HepG2 (cell line): ENCODE measurements at regions not wholly inside any gene's neighbourhood (a gene's known extent, or its start where the extent isn't known, plus 50 kb on each side); places are given as distances from the start of the nearest gene placed in this dataset.

Experiments
- ATAC-seq: fragments of 200-7000 bp; cut with Tn5 transposase; 3 replicates; pipeline ENCODE4 v1.9.1; 2020; ENCODE audit warnings: mild to moderate bottlenecking, moderate library complexity
- BruUV-seq: library from RNA; stranded (reverse); fragments of 400-500 nt; replicated peaks from 2 replicates; lab custom pipeline; 2021; lab: Mats Ljungman, UMichigan
- CTCF ChIA-PET: fragments of 300-600 bp; formaldehyde crosslinking; extraction: SDS; loops from one replicate; lab custom pipeline; 2021; ENCODE audit warnings: low total read pairs, inconsistent platforms, low intra/inter-chr PET ratio; lab: Yijun Ruan, JAX
- POLR2A ChIA-PET: fragments of 350-600 bp; sonication (Branson Sonifier 250); formaldehyde crosslinking; loops from one replicate; lab custom pipeline; 2020; ENCODE audit warnings: antibody characterized with exemption, inconsistent platforms; lab: Yijun Ruan, JAX
- DNase-seq: peaks from one replicate; pipeline ENCODE4 v3.0.0-alpha.2; 2015; ENCODE audit warnings: low spot score
- FAIRE-seq: peaks from 3 replicates; lab custom pipeline; 2011; peaks lifted over from hg19 to GRCh38; lab: Jason Lieb, UNC
- H2AFZ ChIP-seq: one replicate; pipeline ENCODE4 v1.6.1; 2011; ENCODE audit warnings: low read length, inconsistent platforms
- H3K27ac ChIP-seq: fragments of 300-600 bp; 3 replicates; pipeline ENCODE4 v1.8.0; 2011; ENCODE audit warnings: mixed run types, mild to moderate bottlenecking, mixed read lengths, low read length, inconsistent platforms; ENCODE audit not compliant: insufficient read depth; ENCODE audit errors: extremely low read length
- H3K27me3 ChIP-seq, 2 experiments: fragments of 200-600 bp in 1 of 2; 2 replicates in 1 of 2; 3 replicates in 1 of 2; pipeline versions ENCODE4 v1.6.0 to v1.8.0; 2011; ENCODE audit warnings: low read length in 2 of 2, mild to moderate bottlenecking in 2 of 2, moderate library complexity in 2 of 2, inconsistent platforms in 1 of 2; ENCODE audit not compliant: insufficient read depth in 2 of 2, control insufficient read depth in 1 of 2
- H3K36me3 ChIP-seq, 2 experiments: fragments of 200-600 bp in 1 of 2; replicated peaks in 1 of 2; 2 replicates in 1 of 2; 3 replicates in 1 of 2; pipeline versions ENCODE4 v1.5.1 to v1.8.0; 2011; ENCODE audit warnings: low read length in 2 of 2, inconsistent platforms in 1 of 2; ENCODE audit not compliant: insufficient read depth in 2 of 2, control insufficient read depth in 1 of 2
- H3K4me1 ChIP-seq: 2 replicates; pipeline ENCODE4 v1.5.1; 2012; ENCODE audit warnings: low read length, inconsistent platforms; ENCODE audit not compliant: insufficient read depth
- H3K4me2 ChIP-seq: 2 replicates; pipeline ENCODE4 v1.6.0; 2011; ENCODE audit warnings: low read depth, low read length, inconsistent platforms
- H3K4me3 ChIP-seq, 3 experiments: fragments of 200-600 bp in 1 of 3; sonication (generic), shearing (Covaris generic) in 1 of 3; replicated peaks in 1 of 3; 2 replicates each; pipeline ENCODE4 v1.5.1; 2011 to 2016; ENCODE audit warnings: low read length in 3 of 3, inconsistent platforms in 2 of 3, low read depth in 2 of 3, mild to moderate bottlenecking in 2 of 3, control low read depth in 1 of 3, mixed read lengths in 1 of 3; ENCODE audit not compliant: insufficient read depth in 1 of 3
- H3K79me2 ChIP-seq: one replicate; pipeline ENCODE4 v1.6.1; 2011; ENCODE audit warnings: low read length, inconsistent platforms; ENCODE audit not compliant: insufficient read depth
- H3K9ac ChIP-seq: 2 replicates; pipeline ENCODE4 v1.6.0; 2011; ENCODE audit warnings: mild to moderate bottlenecking, low read depth, low read length, inconsistent platforms; ENCODE audit not compliant: insufficient read depth
- H3K9me3 ChIP-seq: 2 replicates; pipeline ENCODE4 v1.5.1; 2012; ENCODE audit warnings: mild to moderate bottlenecking, low read length
- H4K20me1 ChIP-seq: 2 replicates; pipeline ENCODE4 v1.6.0; 2011; ENCODE audit warnings: inconsistent platforms, mild to moderate bottlenecking, low read length, moderate library complexity; ENCODE audit not compliant: insufficient read depth
- ELF3 ChIP-seq: IDR thresholded peaks from 2 replicates; pipeline ENCODE4 v1.6.1; 2016; ENCODE audit warnings: missing genetic modification reagents, missing compliant biosample characterization
- GRHL1 ChIP-seq: sonication (generic); formaldehyde crosslinking; conservative IDR thresholded peaks from 2 replicates; pipeline ENCODE4 v1.8.0; 2022; ENCODE audit warnings: missing genetic modification reagents
- KLF6 ChIP-seq: IDR thresholded peaks from 2 replicates; pipeline ENCODE4 v1.8.0; 2016; ENCODE audit warnings: missing biosample characterization, missing genetic modification reagents
- MED13 ChIP-seq: sonication (generic); formaldehyde crosslinking; IDR thresholded peaks from 2 replicates; pipeline ENCODE4 v1.5.0; 2020; ENCODE audit warnings: missing genetic modification reagents
- NFIB ChIP-seq: sonication (generic); formaldehyde crosslinking; IDR thresholded peaks from 2 replicates; pipeline ENCODE4 v1.9.0; 2021; ENCODE audit warnings: missing genetic modification reagents, mild to moderate bottlenecking, borderline replicate concordance
- POLR2A ChIP-seq, 2 experiments: IDR thresholded peaks; 2 replicates each; pipeline ENCODE4 v1.6.1; 2011; ENCODE audit warnings: low read depth in 2 of 2, low read length in 2 of 2, mild to moderate bottlenecking in 1 of 2, moderate library complexity in 1 of 2; ENCODE audit not compliant: insufficient read depth in 1 of 2
- SP1 ChIP-seq, 2 experiments: fragments of 450-650 bp in 1 of 2; sonication (generic) in 1 of 2; formaldehyde crosslinking in 1 of 2; IDR thresholded peaks; 2 replicates each; pipeline versions ENCODE4 v1.4.0 to v1.6.1; 2016 to 2020; ENCODE audit warnings: missing genetic modification reagents in 1 of 2
- TBX2 ChIP-seq: sonication (generic); formaldehyde crosslinking; IDR thresholded peaks from 2 replicates; pipeline ENCODE4 v1.5.0; 2020; ENCODE audit warnings: missing genetic modification reagents, mild to moderate bottlenecking, borderline replicate concordance
- THYN1 ChIP-seq: sonication (generic); formaldehyde crosslinking; IDR thresholded peaks from 2 replicates; pipeline ENCODE4 v1.8.1; 2023; ENCODE audit warnings: low read depth, mild to moderate bottlenecking, moderate library complexity, missing genetic modification reagents, borderline replicate concordance
- ZNF337 ChIP-seq: sonication (generic); formaldehyde crosslinking; IDR thresholded peaks from 2 replicates; pipeline ENCODE4 v1.5.1; 2020; ENCODE audit warnings: missing genetic modification reagents, low read depth, mild to moderate bottlenecking, borderline replicate concordance
- ZNF687 ChIP-seq: sonication (generic); formaldehyde crosslinking; IDR thresholded peaks from 2 replicates; pipeline ENCODE4 v1.5.1; 2020; ENCODE audit warnings: mild to moderate bottlenecking, missing genetic modification reagents, moderate library complexity
- ZNF891 ChIP-seq: sonication (generic); formaldehyde crosslinking; IDR thresholded peaks from 2 replicates; pipeline ENCODE4 v1.5.0; 2020; ENCODE audit warnings: mild to moderate bottlenecking, missing genetic modification reagents
- WGBS: methylation state at CpG from one replicate; pipeline ENCODE4 v1.1.6; 2017; ENCODE audit warnings: low lambda C conversion rate; 5-methylcytosine and 5-hydroxymethylcytosine counted together
- in situ Hi-C: cut with HindIII; loops from 2 replicates; pipeline ENCODE4 v1.10.0; 2017; ENCODE audit warnings: low pct_unique_long_range_greater_than_20kb; ENCODE audit not compliant: extremely low pct_ligation_motif_present
- intact Hi-C: fragments of 100-400 bp; cut with micrococcal nuclease; formaldehyde crosslinking; loops from one replicate; pipeline ENCODE4 v1.10.0; 2022; ENCODE audit not compliant: unreplicated experiment
- TF ChIP-seq, protein P1 (sequence below): sonication (generic); formaldehyde crosslinking; IDR thresholded peaks from 2 replicates; pipeline ENCODE4 v1.5.1; 2020; ENCODE audit warnings: mild to moderate bottlenecking, missing genetic modification reagents, borderline replicate concordance

DNA sequence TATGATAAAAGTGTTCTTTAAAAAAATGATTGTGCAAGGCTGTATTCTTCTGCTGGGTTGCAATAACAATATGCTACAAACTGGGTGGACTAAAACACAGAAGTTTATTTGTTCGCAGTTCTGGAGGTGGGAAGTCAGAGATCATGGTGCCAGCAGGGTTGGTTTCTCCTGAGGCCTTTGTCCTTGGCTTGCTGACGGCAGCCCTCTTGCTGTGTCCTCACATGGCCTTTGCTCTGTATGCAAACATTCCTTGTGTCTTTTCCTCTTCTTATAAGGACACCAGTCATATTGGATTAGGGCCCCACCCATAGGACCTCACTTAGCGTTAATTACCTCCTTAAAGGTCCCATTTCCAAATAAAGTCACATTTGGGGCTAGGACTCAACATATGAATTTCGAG is 220.4 kb downstream of the SAMD5 start:
- BruUV-seq = no TSS peak
- no peaks in the 10 kb centered on the region for H3K4me1 ChIP-seq
- no peaks in the 10 kb centered on the region for H3K79me2 ChIP-seq
- FAIRE-seq (no peak), DNase-seq (no peak), ATAC-seq (no peak)
- ChIA-PET CTCF (no interaction called here), POLR2A (no interaction called here)
- no peaks in the 10 kb centered on the region for H4K20me1 ChIP-seq
- H3K36me3 ChIP-seq = no peaks in the 10 kb centered on the region
- no peak overlapping the region for H3K4me3 ChIP-seq
- no peak overlapping the region for H3K27ac ChIP-seq
- no peak overlapping the region for H3K9ac ChIP-seq
- H2AFZ ChIP-seq = no peak overlapping the region
- no peak overlapping the region for H3K4me2 ChIP-seq
- 46% methylated on average over 4 of the region's 4 CpGs for WGBS
- in situ Hi-C loops (no loop called here), intact Hi-C loops (no loop called here)
- no peaks in the 10 kb centered on the region for H3K27me3 ChIP-seq
- H3K9me3 ChIP-seq = no peaks in the 10 kb centered on the region
- TF ChIP-seq NFIB (CRISPR knock-in tag) (no peak), ZNF891 (CRISPR knock-in tag) (no peak), SP1 (IDR thresholded peaks at IDR 0.05) (no peak), SP1 (CRISPR knock-in tag; IDR thresholded peaks at IDR 0.05) (no peak), GRHL1 (CRISPR knock-in tag) (no peak), KLF6 (CRISPR knock-in tag) (no peak), MED13 (no peak), ELF3 (CRISPR knock-in tag) (no peak), TBX2 (CRISPR knock-in tag) (no peak), ZNF337 (no peak), THYN1 (CRISPR knock-in tag) (no peak), POLR2A (IDR thresholded peaks at IDR 0.05; ENCODE audit: insufficient read depth in 1 of 2, low read depth in 2 of 2, low read length in 2 of 2) (no peak), ZNF687 (CRISPR knock-in tag) (no peak)
- TF ChIP-seq, protein P1, sequence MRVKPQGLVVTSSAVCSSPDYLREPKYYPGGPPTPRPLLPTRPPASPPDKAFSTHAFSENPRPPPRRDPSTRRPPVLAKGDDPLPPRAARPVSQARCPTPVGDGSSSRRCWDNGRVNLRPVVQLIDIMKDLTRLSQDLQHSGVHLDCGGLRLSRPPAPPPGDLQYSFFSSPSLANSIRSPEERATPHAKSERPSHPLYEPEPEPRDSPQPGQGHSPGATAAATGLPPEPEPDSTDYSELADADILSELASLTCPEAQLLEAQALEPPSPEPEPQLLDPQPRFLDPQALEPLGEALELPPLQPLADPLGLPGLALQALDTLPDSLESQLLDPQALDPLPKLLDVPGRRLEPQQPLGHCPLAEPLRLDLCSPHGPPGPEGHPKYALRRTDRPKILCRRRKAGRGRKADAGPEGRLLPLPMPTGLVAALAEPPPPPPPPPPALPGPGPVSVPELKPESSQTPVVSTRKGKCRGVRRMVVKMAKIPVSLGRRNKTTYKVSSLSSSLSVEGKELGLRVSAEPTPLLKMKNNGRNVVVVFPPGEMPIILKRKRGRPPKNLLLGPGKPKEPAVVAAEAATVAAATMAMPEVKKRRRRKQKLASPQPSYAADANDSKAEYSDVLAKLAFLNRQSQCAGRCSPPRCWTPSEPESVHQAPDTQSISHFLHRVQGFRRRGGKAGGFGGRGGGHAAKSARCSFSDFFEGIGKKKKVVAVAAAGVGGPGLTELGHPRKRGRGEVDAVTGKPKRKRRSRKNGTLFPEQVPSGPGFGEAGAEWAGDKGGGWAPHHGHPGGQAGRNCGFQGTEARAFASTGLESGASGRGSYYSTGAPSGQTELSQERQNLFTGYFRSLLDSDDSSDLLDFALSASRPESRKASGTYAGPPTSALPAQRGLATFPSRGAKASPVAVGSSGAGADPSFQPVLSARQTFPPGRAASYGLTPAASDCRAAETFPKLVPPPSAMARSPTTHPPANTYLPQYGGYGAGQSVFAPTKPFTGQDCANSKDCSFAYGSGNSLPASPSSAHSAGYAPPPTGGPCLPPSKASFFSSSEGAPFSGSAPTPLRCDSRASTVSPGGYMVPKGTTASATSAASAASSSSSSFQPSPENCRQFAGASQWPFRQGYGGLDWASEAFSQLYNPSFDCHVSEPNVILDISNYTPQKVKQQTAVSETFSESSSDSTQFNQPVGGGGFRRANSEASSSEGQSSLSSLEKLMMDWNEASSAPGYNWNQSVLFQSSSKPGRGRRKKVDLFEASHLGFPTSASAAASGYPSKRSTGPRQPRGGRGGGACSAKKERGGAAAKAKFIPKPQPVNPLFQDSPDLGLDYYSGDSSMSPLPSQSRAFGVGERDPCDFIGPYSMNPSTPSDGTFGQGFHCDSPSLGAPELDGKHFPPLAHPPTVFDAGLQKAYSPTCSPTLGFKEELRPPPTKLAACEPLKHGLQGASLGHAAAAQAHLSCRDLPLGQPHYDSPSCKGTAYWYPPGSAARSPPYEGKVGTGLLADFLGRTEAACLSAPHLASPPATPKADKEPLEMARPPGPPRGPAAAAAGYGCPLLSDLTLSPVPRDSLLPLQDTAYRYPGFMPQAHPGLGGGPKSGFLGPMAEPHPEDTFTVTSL (CRISPR knock-in tag) = no peak
